AG09319 (cell line): ENCODE measurements at regions not wholly inside any gene's neighbourhood (a gene's known extent, or its start where the extent isn't known, plus 50 kb on each side); places are given as distances from the start of the nearest gene placed in this dataset.

Experiments used
- DNase-seq: peaks from one replicate; pipeline ENCODE4 v3.0.0-alpha.2; 2010; ENCODE audit warnings: low read depth; ENCODE audit errors: extremely low read depth
- TF ChIP-seq, protein P1 (sequence below): IDR thresholded peaks from 2 replicates; pipeline ENCODE4 v1.5.1; 2011; ENCODE audit warnings: low read depth, mild to moderate bottlenecking, inconsistent platforms, low read length, moderate library complexity

DNA sequence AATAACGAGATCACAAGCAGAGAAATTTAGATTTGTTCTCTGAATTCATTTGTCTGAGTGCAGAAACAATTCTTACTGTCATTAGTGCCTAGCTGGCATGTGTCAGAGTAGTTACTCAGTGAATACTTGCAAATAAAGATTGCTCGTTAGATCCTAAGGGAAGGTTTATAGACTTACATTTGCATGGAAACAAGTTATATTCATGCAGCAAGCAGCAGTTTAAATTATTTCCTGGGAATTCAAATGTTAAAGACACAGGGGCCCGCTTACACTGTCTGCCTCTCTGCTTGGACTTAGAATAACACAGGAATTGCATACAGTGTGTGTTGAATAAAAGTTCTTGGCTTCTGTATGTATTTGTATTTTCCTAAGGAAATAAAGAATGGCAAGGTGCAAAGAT lies 680.6 kb upstream of the NECTIN3 start:
- no peak for DNase-seq
- TF ChIP-seq, protein P1, sequence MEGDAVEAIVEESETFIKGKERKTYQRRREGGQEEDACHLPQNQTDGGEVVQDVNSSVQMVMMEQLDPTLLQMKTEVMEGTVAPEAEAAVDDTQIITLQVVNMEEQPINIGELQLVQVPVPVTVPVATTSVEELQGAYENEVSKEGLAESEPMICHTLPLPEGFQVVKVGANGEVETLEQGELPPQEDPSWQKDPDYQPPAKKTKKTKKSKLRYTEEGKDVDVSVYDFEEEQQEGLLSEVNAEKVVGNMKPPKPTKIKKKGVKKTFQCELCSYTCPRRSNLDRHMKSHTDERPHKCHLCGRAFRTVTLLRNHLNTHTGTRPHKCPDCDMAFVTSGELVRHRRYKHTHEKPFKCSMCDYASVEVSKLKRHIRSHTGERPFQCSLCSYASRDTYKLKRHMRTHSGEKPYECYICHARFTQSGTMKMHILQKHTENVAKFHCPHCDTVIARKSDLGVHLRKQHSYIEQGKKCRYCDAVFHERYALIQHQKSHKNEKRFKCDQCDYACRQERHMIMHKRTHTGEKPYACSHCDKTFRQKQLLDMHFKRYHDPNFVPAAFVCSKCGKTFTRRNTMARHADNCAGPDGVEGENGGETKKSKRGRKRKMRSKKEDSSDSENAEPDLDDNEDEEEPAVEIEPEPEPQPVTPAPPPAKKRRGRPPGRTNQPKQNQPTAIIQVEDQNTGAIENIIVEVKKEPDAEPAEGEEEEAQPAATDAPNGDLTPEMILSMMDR: no peak

DNA sequence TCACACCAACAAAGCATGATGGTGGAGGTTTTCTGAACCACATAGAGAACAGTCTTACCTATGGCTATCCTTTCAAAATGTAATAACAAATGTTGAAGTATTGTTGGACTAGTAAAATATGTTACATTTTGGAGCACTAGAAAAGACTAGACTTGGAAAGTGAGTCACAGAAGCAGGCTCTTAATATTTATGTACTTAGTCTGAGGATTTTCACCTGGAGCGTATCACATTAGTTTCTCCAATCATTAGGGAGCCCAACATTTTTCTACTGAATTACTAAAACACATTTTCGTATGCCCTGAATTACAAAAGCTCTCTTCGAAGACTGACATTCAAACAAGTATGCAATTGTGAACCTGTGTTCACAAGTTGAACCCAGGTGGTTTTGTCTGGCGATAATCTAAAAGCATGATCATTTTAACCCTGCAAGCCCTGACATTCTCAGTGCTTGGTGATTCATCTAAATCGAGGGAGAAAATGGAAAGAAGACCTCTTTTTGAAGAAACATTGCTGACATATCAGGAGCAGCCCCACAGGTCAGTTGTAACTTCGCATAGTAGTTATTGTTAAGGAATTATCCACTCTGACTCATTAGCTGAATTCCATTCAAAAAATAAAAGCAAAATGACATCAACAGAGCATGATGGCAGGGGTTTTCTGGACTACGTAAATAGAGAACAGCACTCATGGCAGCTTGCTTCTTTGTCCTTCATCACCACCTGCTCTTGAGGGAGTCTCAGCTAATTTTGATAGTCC lies 679.8 kb upstream of the NECTIN3 start:
- TF ChIP-seq, protein P1: no peak
- no peak for DNase-seq

DNA sequence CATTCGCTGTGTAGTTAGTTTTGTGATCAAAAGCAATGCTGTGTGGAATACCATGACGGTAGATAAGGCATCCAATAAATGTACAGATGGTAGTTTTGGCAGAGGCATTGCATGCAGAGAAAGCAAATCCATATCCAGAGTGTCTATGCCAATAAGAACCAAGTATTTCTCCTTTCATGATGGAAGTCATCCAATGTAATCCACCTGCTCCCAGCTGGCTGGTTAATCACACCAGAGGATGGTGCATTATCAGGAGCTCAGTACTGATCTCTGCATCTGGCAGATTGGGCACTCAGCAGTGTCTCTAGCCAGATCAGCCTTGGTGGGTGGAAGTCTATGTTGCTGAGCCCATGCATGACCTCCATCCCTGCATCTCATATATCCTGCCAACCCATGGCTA lies 677.7 kb upstream of the NECTIN3 start:
- no peak for DNase-seq
- TF ChIP-seq, protein P1: no peak

DNA sequence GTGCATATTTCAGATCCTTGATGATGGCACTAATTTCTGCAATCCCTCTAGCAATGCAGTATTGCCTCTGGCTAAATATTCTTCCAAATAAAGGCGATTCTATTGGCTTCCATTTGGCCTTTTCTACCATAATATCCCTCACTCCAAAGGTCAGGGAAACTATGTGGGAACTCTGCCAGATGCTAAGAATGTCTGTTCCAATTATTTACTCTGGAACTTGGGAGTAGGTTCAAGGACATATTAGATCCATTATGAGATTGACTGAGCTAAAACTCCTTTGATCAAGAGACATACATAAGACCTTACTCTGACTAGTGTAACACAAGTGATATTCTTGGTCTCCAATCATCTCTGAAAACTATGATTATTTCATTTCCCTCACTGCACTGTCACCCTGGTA lies 674.5 kb upstream of the NECTIN3 start:
- TF ChIP-seq, protein P1: no peak
- no peak for DNase-seq

DNA sequence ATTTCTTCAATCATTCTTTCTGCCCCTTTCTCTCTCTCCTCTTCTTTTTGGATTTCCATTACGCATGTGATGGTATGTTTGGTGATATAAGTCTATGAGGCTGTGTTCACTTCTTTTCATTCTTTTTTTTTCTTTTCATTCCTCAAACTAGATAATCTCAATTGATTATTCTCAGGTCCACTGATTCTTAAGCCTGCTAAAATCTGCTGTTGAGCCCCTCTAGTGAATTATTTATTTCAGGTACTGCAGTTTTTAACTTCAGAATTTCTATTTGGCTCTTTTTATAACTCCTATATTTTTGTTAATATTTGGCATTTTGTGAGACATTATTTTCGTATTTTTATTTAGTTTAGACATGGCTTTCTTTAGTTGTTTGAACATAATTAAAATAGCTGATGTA lies 671.3 kb upstream of the NECTIN3 start:
- TF ChIP-seq, protein P1: no peak
- DNase-seq: no peak

DNA sequence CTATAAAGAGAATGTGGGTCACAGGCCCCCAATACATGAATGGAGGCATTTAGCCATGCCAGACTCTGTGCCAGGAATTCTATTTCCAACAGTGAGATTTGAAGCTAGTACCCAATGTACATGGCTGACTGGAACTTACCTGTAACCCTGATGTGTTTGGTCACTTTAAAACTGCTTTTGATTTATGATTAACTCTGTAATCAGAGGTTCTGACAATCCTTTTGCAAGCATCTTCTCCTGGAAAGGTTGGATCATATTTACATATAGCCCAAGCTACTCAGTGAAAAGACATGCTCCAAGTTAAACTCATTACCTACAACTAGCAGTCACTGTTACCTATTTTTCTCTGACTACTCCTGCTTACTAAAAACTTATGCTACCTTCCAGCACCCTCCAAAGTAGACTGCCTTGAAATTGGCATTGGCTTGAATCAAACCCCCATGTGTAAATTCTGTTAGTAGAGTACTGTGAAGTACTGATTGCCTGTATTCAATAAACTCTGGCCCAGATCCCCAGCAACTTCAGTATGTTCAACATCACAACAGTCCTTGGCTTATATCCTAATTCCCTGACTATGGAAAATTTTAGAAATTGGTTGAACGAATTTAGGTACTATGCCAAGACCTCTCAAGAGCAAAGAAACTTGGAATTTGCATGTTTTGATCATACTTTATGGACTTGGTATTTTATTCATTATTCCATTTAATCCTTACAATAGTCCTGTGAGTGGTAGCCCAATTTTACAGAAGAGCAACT lies 665.6 kb upstream of the NECTIN3 start:
- TF ChIP-seq, protein P1: no peak
- no peak for DNase-seq

DNA sequence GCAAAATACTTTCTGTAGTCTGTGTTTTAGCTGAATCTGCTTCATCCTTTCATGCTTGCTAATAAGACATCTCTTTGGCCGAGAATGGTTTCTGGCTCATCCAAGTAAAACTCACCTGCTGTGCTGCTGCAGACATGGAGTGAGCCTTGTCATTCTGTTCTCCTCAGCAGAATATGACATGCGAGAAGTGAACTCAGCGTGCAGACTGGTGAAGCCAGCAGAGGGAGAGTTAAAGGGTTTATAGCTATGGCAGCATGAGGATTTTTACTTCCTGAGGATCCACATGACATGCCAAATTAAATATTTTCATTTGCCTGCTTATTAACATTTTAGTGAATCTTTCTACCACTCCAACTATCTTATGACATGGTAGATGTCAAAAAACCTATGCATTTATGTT lies 658.4 kb upstream of the NECTIN3 start:
- TF ChIP-seq, protein P1: no peak
- DNase-seq: no peak
